Activated CD8-positive, alpha-beta T cell treated with anti-CD3 and anti-CD28 coated beads for 36 hours (primary cell): ENCODE measurements at regions not wholly inside any gene's neighbourhood (a gene's known extent, or its start where the extent isn't known, plus 50 kb on each side); places are given as distances from the start of the nearest gene placed in this dataset.
"Not testable (repeated sequence)": the region's sequence is repeated elsewhere in the genome, so short reads cannot be mapped to it uniquely, and the experiment has no call there.

Experiments used
- ATAC-seq: fragments of 200-7000 bp; cut with Tn5 transposase; one replicate; pipeline ENCODE4 v1.10.0; 2021; ENCODE audit warnings: mild to moderate bottlenecking, moderate library complexity
- CTCF ChIA-PET: fragments of 350-600 bp; sonication (Branson Sonifier 250); formaldehyde crosslinking; loops from one replicate; lab custom pipeline; 2021; ENCODE audit warnings: antibody characterized with exemption; lab: Charles Lee
- POLR2A ChIA-PET: fragments of 350-600 bp; sonication (Branson Sonifier 250); formaldehyde crosslinking; loops from one replicate; lab custom pipeline; 2021; ENCODE audit warnings: antibody characterized with exemption; lab: Charles Lee
- DNase-seq: peaks from one replicate; pipeline ENCODE4 v3.0.0-alpha.2; 2020
- H3K27ac Mint-ChIP-seq: one replicate; pipeline ENCODE4 v1.8.0; 2021; ENCODE audit warnings: mild to moderate bottlenecking, mixed read lengths
- H3K27me3 Mint-ChIP-seq: one replicate; pipeline ENCODE4 v1.8.0; 2021; ENCODE audit warnings: mixed read lengths
- H3K36me3 Mint-ChIP-seq: one replicate; pipeline ENCODE4 v1.8.0; 2021; ENCODE audit warnings: low read depth, mixed read lengths
- H3K4me1 Mint-ChIP-seq: one replicate; pipeline ENCODE4 v1.8.0; 2021; ENCODE audit warnings: low read depth, mixed read lengths
- H3K4me3 Mint-ChIP-seq: one replicate; pipeline ENCODE4 v1.8.0; 2021; ENCODE audit warnings: mild to moderate bottlenecking, moderate library complexity, mixed read lengths
- H3K9me3 Mint-ChIP-seq: one replicate; pipeline ENCODE4 v1.8.0; 2021; ENCODE audit warnings: mixed read lengths
- CTCF ChIP-seq: fragments of 200-600 bp; IDR thresholded peaks from one replicate; pipeline ENCODE4 v1.8.0; 2022; ENCODE audit warnings: antibody characterized with exemption, mild to moderate bottlenecking
- intact Hi-C: fragments of 100-400 bp; cut with micrococcal nuclease; formaldehyde crosslinking; loops from one replicate; pipeline ENCODE4 v1.10.0; 2022

- H3K27me3 Mint-ChIP-seq: no peaks in the 10 kb centered on the region
- CTCF ChIA-PET: no interaction called here
- H3K27ac Mint-ChIP-seq: no peak overlapping the region
- ATAC-seq: no peak
- POLR2A ChIA-PET: no interaction called here
- H3K4me1 Mint-ChIP-seq: no peaks in the 10 kb centered on the region
- no peak for DNase-seq
- intact Hi-C loops: no loop called here
- no peak overlapping the region for H3K4me3 Mint-ChIP-seq
- no peaks in the 10 kb centered on the region for H3K36me3 Mint-ChIP-seq
- H3K9me3 Mint-ChIP-seq: peaks cover 13% of the 10 kb centered on the region
- no peak for TF ChIP-seq CTCF
Observed at GRCh38 chr3:74904646-74905045, 290.2 kb upstream of the CNTN3 start.

GRCh38 chr3:74899796-74900516 lies 285.5 kb upstream of the CNTN3 start:
- H3K4me1 Mint-ChIP-seq, DNase-seq, H3K36me3 Mint-ChIP-seq, ATAC-seq, H3K9me3 Mint-ChIP-seq, intact Hi-C loops, H3K27ac Mint-ChIP-seq, CTCF ChIA-PET, H3K27me3 Mint-ChIP-seq, H3K4me3 Mint-ChIP-seq, POLR2A ChIA-PET: not testable (repeated sequence)

- no peaks in the 10 kb centered on the region for H3K4me1 Mint-ChIP-seq
- H3K27me3 Mint-ChIP-seq: no peaks in the 10 kb centered on the region
- H3K36me3 Mint-ChIP-seq: no peaks in the 10 kb centered on the region
- TF ChIP-seq CTCF: no peak
- H3K27ac Mint-ChIP-seq: no peak overlapping the region
- POLR2A ChIA-PET: no interaction called here
- no peak overlapping the region for H3K4me3 Mint-ChIP-seq
- DNase-seq (no peak), ATAC-seq (no peak)
- H3K9me3 Mint-ChIP-seq: peaks cover 7% of the 10 kb centered on the region
- intact Hi-C loops: no loop called here
- CTCF ChIA-PET: no interaction called here
Observed at GRCh38 chr3:74897006-74897405, 282.5 kb upstream of the CNTN3 start.

GRCh38 chr3:74891312-74891711 lies 276.9 kb upstream of the CNTN3 start:
- Mint-ChIP-seq H3K36me3 (no peaks in the 10 kb centered on the region), H3K27ac (no peak overlapping the region), H3K27me3 (no peaks in the 10 kb centered on the region), H3K4me1 (no peaks in the 10 kb centered on the region), H3K9me3 (peaks cover 10% of the 10 kb centered on the region), H3K4me3 (no peak overlapping the region)
- intact Hi-C loops: no loop called here
- no peak for TF ChIP-seq CTCF
- DNase-seq (no peak), ATAC-seq (no peak)
- ChIA-PET CTCF (no interaction called here), POLR2A (no interaction called here)

GRCh38 chr3:74883690-74884089 lies 269.2 kb upstream of the CNTN3 start:
- no peak for TF ChIP-seq CTCF
- ATAC-seq (no peak), DNase-seq (no peak)
- POLR2A ChIA-PET: no interaction called here
- no peak overlapping the region for H3K4me3 Mint-ChIP-seq
- no peaks in the 10 kb centered on the region for H3K4me1 Mint-ChIP-seq
- CTCF ChIA-PET: no interaction called here
- no peak overlapping the region for H3K27ac Mint-ChIP-seq
- H3K36me3 Mint-ChIP-seq: no peaks in the 10 kb centered on the region
- intact Hi-C loops: no loop called here
- peaks cover 8% of the 10 kb centered on the region for H3K9me3 Mint-ChIP-seq
- no peaks in the 10 kb centered on the region for H3K27me3 Mint-ChIP-seq
